ENCODE measurements at regions not wholly inside any gene's neighbourhood (a gene's known extent, or its start where the extent isn't known, plus 50 kb on each side); places are given as distances from the start of the nearest gene placed in this dataset.
A peak's percentile ranks its signal among the peaks of the same experiment; 100 is the strongest.

DNA sequence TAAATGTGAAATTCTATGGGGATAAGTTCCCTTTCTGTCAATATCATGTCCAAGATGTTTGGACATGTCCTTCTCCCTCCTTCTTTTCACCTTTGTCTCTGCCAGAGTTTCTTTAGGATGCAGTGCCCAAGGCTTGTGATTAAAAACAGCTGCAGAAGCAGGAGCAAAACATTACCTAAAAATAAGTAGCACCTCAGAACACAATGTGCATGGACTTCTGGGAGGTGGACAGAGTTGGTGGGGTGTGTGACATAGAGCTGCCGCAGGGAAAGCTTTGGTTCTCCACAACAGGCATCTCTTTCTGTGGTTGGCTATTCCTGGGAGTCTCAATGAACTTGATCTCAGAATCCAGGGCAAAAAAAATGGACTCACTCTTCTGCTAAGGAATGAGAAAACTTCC, 97.0 kb downstream of the SEC61B start:
- peaks cover 0 to 2% of the 10 kb centered on the region in 2 experiments; a peak in 1 of 4 replicates for H3K4me1 ChIP-seq (ENCODE audit: control insufficient read depth in 1 of 2, insufficient read depth in 2 of 2, low read depth in 1 of 2, low read length in 1 of 2)
- TF ChIP-seq, protein P1, sequence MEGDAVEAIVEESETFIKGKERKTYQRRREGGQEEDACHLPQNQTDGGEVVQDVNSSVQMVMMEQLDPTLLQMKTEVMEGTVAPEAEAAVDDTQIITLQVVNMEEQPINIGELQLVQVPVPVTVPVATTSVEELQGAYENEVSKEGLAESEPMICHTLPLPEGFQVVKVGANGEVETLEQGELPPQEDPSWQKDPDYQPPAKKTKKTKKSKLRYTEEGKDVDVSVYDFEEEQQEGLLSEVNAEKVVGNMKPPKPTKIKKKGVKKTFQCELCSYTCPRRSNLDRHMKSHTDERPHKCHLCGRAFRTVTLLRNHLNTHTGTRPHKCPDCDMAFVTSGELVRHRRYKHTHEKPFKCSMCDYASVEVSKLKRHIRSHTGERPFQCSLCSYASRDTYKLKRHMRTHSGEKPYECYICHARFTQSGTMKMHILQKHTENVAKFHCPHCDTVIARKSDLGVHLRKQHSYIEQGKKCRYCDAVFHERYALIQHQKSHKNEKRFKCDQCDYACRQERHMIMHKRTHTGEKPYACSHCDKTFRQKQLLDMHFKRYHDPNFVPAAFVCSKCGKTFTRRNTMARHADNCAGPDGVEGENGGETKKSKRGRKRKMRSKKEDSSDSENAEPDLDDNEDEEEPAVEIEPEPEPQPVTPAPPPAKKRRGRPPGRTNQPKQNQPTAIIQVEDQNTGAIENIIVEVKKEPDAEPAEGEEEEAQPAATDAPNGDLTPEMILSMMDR (IDR thresholded peaks at IDR 0.05): no peak
- TF ChIP-seq RAD21 (IDR thresholded peaks at IDR 0.05; ENCODE audit: low read length): no peak
- no peak for TF ChIP-seq MXI1 (IDR thresholded peaks at IDR 0.05; ENCODE audit: low read depth, low read length)
- TF ChIP-seq FOXM1 (IDR thresholded peaks at IDR 0.05; ENCODE audit: low read depth): no peak
- no peak for TF ChIP-seq EP300 (IDR thresholded peaks at IDR 0.05; ENCODE audit: borderline replicate concordance in 1 of 2, low read depth in 1 of 2, low read length in 1 of 2)
- no peak for TF ChIP-seq CHD2 (IDR thresholded peaks at IDR 0.05; ENCODE audit: low read length, partially characterized antibody)
- no peak for TF ChIP-seq NFIC (IDR thresholded peaks at IDR 0.05; ENCODE audit: borderline replicate concordance)
- TF ChIP-seq NRF1 (IDR thresholded peaks at IDR 0.05; ENCODE audit: low read depth, low read length): no peak
- no peak for TF ChIP-seq GATA2 (CRISPR knock-in tag; IDR thresholded peaks at IDR 0.05)
- TF ChIP-seq, protein P2, sequence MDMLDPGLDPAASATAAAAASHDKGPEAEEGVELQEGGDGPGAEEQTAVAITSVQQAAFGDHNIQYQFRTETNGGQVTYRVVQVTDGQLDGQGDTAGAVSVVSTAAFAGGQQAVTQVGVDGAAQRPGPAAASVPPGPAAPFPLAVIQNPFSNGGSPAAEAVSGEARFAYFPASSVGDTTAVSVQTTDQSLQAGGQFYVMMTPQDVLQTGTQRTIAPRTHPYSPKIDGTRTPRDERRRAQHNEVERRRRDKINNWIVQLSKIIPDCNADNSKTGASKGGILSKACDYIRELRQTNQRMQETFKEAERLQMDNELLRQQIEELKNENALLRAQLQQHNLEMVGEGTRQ (IDR thresholded peaks at IDR 0.05; ENCODE audit: borderline replicate concordance, low read depth, low read length): no peak
- no peaks in the 10 kb centered on the region for H3F3A ChIP-seq (replicated peaks; ENCODE audit: insufficient read depth)
- no peaks in the 10 kb centered on the region for H3K79me2 ChIP-seq (ENCODE audit: insufficient read depth)
- H4K20me1 ChIP-seq (ENCODE audit: insufficient read depth): no peaks in the 10 kb centered on the region
- DNase-seq: no peak
- no peaks in the 10 kb centered on the region for H3K36me3 ChIP-seq (replicated peaks in 1 of 2; ENCODE audit: control insufficient read depth in 1 of 2, insufficient read depth in 2 of 2, low read length in 1 of 2)
- no peak overlapping the region for H3K4me3 ChIP-seq (ENCODE audit: low read depth in 2 of 2, low read length in 1 of 2)
- no peak overlapping the region for H2AFZ ChIP-seq (ENCODE audit: low read depth)
- no peak overlapping the region for H3K9ac ChIP-seq
- CTCF ChIA-PET: no interaction called here
- 88% methylated on average over 1 of the region's 1 CpG for WGBS (ENCODE audit: low lambda C conversion rate)
- H3K4me2 ChIP-seq: no peak overlapping the region
- H3K27ac ChIP-seq (ENCODE audit: low read depth in 2 of 2, low read length in 1 of 2): no peak overlapping the region
- POLR2A ChIA-PET: no interaction called here
- H3K9me2 ChIP-seq: no peaks in the 10 kb centered on the region
- H3K27me3 ChIP-seq (ENCODE audit: insufficient read depth): no peaks in the 10 kb centered on the region; the same call in 1 of the 2 replicates
- no peaks in the 10 kb centered on the region; the same call in 1 of the 2 replicates for H3K9me3 ChIP-seq

DNA sequence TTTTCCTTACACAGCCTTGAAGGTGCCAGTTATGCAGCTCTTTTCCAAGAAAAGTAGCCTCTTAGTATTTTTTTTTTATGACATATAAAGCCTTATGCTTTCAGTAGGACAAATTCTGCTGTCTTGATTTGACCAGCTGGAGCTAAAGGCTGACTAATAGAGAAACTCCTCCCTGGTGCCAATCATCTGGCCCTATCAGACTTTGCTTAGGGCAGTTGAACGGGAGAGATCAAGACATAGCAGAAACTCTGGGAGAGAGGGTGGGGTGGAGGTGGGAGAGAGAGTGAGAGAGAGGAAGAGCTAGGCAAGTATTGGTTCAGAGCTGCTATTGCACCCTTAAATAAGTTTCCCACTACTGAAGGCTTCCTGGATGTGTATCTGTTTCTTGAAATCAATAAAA, 100.2 kb downstream of the SEC61B start:
- CTCF ChIA-PET: interaction anchor here (1.6 kb wide), 1 partner anchor 11 kb away, joined by 6 read pairs; no protein-coding TSS in a partner anchor
- DNase-seq: no peak

More for the DNA sequence above, 100.2 kb downstream of the SEC61B start:
- H4K20me1 ChIP-seq (ENCODE audit: insufficient read depth): no peaks in the 10 kb centered on the region
- no peaks in the 10 kb centered on the region; the same call in 1 of the 2 replicates for H3K27me3 ChIP-seq (ENCODE audit: insufficient read depth)
- peaks cover 0 to 2% of the 10 kb centered on the region in 2 experiments; a peak in 1 of 4 replicates for H3K4me1 ChIP-seq (ENCODE audit: control insufficient read depth in 1 of 2, insufficient read depth in 2 of 2, low read depth in 1 of 2, low read length in 1 of 2)
- H3K79me2 ChIP-seq (ENCODE audit: insufficient read depth): no peaks in the 10 kb centered on the region
- no peak overlapping the region for H3K4me3 ChIP-seq (ENCODE audit: low read depth in 2 of 2, low read length in 1 of 2)
- WGBS (ENCODE audit: low lambda C conversion rate): 35% methylated on average over 1 of the region's 1 CpG
- no peaks in the 10 kb centered on the region; the same call in 1 of the 2 replicates for H3K9me3 ChIP-seq
- POLR2A ChIA-PET: no interaction called here
- H3K36me3 ChIP-seq (replicated peaks in 1 of 2; ENCODE audit: control insufficient read depth in 1 of 2, insufficient read depth in 2 of 2, low read length in 1 of 2): no peaks in the 10 kb centered on the region
- no peaks in the 10 kb centered on the region for H3F3A ChIP-seq (replicated peaks; ENCODE audit: insufficient read depth)
- H3K9me2 ChIP-seq: no peaks in the 10 kb centered on the region
- TF ChIP-seq FOXJ3 (CRISPR knock-in tag; IDR thresholded peaks at IDR 0.05) (no peak), GABPA (IDR thresholded peaks at IDR 0.05; ENCODE audit: low read depth) (no peak), MXI1 (IDR thresholded peaks at IDR 0.05; ENCODE audit: low read depth, low read length) (no peak), EP300 (IDR thresholded peaks at IDR 0.05; ENCODE audit: borderline replicate concordance in 1 of 2, low read depth in 1 of 2, low read length in 1 of 2) (no peak), RXRA (IDR thresholded peaks at IDR 0.05; ENCODE audit: borderline replicate concordance, low read depth) (no peak)
- TF ChIP-seq, protein P3, sequence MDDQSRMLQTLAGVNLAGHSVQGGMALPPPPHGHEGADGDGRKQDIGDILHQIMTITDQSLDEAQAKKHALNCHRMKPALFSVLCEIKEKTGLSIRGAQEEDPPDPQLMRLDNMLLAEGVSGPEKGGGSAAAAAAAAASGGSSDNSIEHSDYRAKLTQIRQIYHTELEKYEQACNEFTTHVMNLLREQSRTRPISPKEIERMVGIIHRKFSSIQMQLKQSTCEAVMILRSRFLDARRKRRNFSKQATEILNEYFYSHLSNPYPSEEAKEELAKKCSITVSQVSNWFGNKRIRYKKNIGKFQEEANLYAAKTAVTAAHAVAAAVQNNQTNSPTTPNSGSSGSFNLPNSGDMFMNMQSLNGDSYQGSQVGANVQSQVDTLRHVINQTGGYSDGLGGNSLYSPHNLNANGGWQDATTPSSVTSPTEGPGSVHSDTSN (IDR thresholded peaks at IDR 0.05): peak; percentile 18; the same call in 1 of the 2 replicates
- no peak overlapping the region for H3K9ac ChIP-seq
- H3K4me2 ChIP-seq: no peak overlapping the region
- no peak overlapping the region for H3K27ac ChIP-seq (ENCODE audit: low read depth in 2 of 2, low read length in 1 of 2)
- no peak overlapping the region for H2AFZ ChIP-seq (ENCODE audit: low read depth)
